Progenitor cell of endocrine pancreas (in vitro differentiated cells): ENCODE measurements at regions not wholly inside any gene's neighbourhood (a gene's known extent, or its start where the extent isn't known, plus 50 kb on each side); places are given as distances from the start of the nearest gene placed in this dataset.

Experiments
- DNase-seq: peaks from one replicate; pipeline ENCODE4 v3.0.0; 2021; ENCODE audit warnings: low spot score; ENCODE audit not compliant: unreplicated experiment
- H3K27ac Mint-ChIP-seq: 2 replicates; pipeline ENCODE4 v1.8.0; 2021; ENCODE audit warnings: mild to moderate bottlenecking, moderate library complexity, mixed read lengths
- H3K27me3 Mint-ChIP-seq: 2 replicates; pipeline ENCODE4 v1.8.0; 2021; ENCODE audit warnings: mixed read lengths
- H3K36me3 Mint-ChIP-seq: 2 replicates; pipeline ENCODE4 v1.8.0; 2022; ENCODE audit warnings: mixed read lengths; ENCODE audit not compliant: insufficient read depth
- H3K4me1 Mint-ChIP-seq: 2 replicates; pipeline ENCODE4 v1.8.0; 2021; ENCODE audit warnings: low read depth, mixed read lengths
- H3K4me3 Mint-ChIP-seq: 2 replicates; pipeline ENCODE4 v1.8.0; 2021; ENCODE audit warnings: low read depth, mild to moderate bottlenecking, moderate library complexity, mixed read lengths
- H3K9me3 Mint-ChIP-seq: 2 replicates; pipeline ENCODE4 v1.8.0; 2021; ENCODE audit warnings: low read depth, mixed read lengths
- TF ChIP-seq, protein P1 (sequence below): fragments of 200-600 bp; sonication (generic); IDR thresholded peaks from one replicate; pipeline ENCODE4 v1.5.0; 2021; ENCODE audit warnings: antibody characterized with exemption, mild to moderate bottlenecking; ENCODE audit not compliant: unreplicated experiment

DNA sequence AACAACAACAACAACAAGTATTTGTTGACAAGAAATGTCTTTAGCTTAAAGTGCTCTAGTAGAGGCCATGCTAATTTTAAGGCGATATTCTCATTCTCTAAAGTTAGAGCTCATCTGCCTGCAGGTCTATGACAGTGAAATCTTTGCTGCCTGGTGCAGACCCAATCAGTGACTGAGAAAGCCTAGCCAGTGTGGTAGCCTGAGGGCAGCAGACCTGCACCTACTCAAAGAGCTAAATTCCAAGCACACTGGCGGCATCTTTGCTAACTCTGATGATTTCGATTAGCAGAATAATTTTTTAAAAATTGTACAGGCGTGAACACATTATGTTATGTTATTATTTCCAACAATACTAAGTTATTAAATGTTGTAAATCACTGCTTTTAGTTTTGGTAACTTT, 228.8 kb upstream of the RGMA start:
- H3K27ac Mint-ChIP-seq, result no peak overlapping the region
- peaks cover 6% of the 10 kb centered on the region for H3K27me3 Mint-ChIP-seq
- H3K9me3 Mint-ChIP-seq, result no peaks in the 10 kb centered on the region
- TF ChIP-seq, protein P1, sequence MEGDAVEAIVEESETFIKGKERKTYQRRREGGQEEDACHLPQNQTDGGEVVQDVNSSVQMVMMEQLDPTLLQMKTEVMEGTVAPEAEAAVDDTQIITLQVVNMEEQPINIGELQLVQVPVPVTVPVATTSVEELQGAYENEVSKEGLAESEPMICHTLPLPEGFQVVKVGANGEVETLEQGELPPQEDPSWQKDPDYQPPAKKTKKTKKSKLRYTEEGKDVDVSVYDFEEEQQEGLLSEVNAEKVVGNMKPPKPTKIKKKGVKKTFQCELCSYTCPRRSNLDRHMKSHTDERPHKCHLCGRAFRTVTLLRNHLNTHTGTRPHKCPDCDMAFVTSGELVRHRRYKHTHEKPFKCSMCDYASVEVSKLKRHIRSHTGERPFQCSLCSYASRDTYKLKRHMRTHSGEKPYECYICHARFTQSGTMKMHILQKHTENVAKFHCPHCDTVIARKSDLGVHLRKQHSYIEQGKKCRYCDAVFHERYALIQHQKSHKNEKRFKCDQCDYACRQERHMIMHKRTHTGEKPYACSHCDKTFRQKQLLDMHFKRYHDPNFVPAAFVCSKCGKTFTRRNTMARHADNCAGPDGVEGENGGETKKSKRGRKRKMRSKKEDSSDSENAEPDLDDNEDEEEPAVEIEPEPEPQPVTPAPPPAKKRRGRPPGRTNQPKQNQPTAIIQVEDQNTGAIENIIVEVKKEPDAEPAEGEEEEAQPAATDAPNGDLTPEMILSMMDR, result no peak
- no peak overlapping the region for H3K4me3 Mint-ChIP-seq
- no peaks in the 10 kb centered on the region for H3K36me3 Mint-ChIP-seq
- DNase-seq, result no peak
- peaks cover 17% of the 10 kb centered on the region for H3K4me1 Mint-ChIP-seq

DNA sequence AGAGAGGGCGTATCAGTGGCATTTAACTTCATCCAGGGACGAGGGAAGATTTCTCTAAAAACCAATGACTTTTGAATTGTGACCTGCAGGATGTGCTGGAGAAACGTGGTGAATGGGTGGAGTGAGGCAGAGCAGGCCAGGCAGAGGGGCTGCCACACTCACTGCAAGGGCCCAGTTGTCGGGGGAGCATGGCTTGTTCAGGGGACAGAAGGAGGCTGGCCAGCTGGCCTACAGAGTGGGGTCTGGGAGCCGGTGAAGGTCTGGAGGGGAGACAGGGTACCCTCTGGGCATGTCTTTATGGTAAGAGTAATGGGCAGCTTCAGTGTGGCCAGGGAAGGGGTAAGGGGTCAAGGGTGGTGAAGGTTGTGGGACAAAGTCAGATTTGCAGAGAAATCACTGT, 225.2 kb upstream of the RGMA start:
- Mint-ChIP-seq H3K36me3 (no peaks in the 10 kb centered on the region), H3K27me3 (peaks cover 6% of the 10 kb centered on the region), H3K4me3 (no peak overlapping the region), H3K27ac (no peak overlapping the region), H3K9me3 (no peaks in the 10 kb centered on the region), H3K4me1 (peaks cover 13% of the 10 kb centered on the region)
- no peak for DNase-seq
- TF ChIP-seq, protein P1, result no peak

DNA sequence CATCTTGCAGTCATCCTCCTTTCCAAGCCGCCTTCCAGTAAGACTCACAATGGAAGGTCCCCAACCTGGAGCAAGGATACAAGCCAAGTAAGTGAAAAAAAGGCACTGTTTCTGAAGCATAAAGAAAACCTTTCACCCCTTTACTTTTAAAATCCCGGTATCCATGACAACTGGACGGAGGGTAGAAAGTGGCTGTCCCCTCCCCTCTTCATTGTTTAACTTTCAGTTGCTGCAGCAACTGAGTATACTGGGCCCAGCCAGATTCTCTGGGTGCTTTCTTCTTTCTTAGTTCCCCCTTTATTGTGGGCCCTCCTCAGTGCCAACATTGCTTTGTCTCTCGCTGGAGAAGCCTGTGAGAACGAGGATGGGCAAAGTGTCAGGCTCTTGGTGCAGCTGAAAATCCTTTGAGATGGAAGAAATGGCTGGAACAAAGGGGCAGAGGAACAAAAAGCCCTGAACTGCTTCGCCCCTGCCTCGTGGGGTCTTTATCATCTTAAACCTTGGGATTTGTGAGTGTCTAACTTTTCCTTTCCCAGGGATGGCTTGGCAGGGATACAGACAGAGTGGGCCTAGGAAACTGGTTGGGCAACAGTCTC, 224.0 kb upstream of the RGMA start:
- Mint-ChIP-seq H3K9me3 (no peaks in the 10 kb centered on the region), H3K27me3 (peaks cover 9% of the 10 kb centered on the region), H3K4me3 (peak overlapping the region; percentile 29), H3K36me3 (no peaks in the 10 kb centered on the region), H3K27ac (peak overlapping the region; percentile 68), H3K4me1 (peaks cover 13% of the 10 kb centered on the region)
- TF ChIP-seq, protein P1, result no peak
- no peak for DNase-seq

DNA sequence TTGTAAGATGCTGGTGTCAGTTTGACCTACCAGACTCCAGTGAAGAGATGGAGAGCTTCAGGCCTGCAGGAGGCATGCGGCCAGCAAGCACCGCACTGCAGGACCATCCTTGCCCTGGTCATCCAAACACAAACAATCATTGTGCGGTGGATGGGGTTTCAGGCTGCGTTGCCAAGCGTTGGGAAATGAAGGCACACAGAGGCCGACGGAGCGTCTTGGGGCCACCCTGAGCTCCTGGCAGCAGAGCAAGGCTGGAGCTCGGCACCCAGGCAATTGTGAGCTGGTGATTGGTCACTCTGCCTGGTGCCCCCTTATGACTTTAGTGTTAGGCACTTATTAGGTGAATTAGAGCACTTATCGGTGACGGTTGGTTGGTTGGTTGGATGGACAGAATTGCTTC, 222.6 kb upstream of the RGMA start:
- H3K27ac Mint-ChIP-seq, result no peak overlapping the region
- H3K4me3 Mint-ChIP-seq, result no peak overlapping the region
- no peaks in the 10 kb centered on the region for H3K9me3 Mint-ChIP-seq
- H3K27me3 Mint-ChIP-seq, result peaks cover 11% of the 10 kb centered on the region
- no peak for DNase-seq
- H3K4me1 Mint-ChIP-seq, result peaks cover 13% of the 10 kb centered on the region
- no peaks in the 10 kb centered on the region for H3K36me3 Mint-ChIP-seq
- TF ChIP-seq, protein P1, result no peak

DNA sequence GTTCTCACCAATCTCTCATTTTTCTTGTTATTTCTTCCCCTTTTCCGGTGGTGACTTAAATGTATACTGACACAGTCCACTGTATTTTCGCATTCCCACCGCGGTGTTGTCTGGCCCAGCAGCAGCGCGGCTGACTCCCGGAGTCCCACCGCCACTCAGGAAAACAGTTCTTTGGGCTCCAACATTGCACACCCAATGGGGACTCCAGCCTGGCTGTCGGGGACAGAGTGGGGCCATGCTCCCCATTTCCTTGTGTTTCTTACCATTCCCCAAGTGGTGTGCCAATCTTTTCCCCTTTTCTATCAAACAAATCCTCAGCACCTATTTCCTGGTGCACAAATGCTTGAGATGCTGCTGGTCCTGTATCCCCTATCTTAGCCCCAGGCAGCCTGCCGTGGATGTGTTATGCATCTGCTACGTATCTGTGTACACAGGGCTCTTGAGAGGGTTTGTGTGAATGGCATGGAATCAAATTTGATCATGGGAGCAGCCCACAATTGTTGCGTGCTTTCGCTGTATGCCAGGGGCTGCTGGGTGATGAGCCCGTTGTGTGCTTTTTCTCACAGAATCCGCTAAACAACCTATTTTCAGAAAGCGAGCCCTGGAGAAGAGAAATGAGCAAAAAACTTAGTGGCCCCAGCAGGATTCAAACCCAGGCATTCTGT, 219.1 kb upstream of the RGMA start:
- Mint-ChIP-seq H3K27ac (no peak overlapping the region), H3K4me3 (no peak overlapping the region), H3K36me3 (no peaks in the 10 kb centered on the region), H3K4me1 (peaks cover 10% of the 10 kb centered on the region), H3K27me3 (peaks cover 18% of the 10 kb centered on the region), H3K9me3 (no peaks in the 10 kb centered on the region)
- DNase-seq, result no peak
- TF ChIP-seq, protein P1, result no peak
